Panc1 (cell line): ENCODE measurements at regions not wholly inside any gene's neighbourhood (a gene's known extent, or its start where the extent isn't known, plus 50 kb on each side); places are given as distances from the start of the nearest gene placed in this dataset.

Source experiments
- ATAC-seq: fragments of 200-7000 bp; cut with Tn5 transposase; 2 replicates; pipeline ENCODE4 v1.9.1; 2020; ENCODE audit warnings: mild to moderate bottlenecking, moderate library complexity
- BruUV-seq: library from RNA; stranded (reverse); fragments of 400-500 nt; replicated peaks from 2 replicates; lab custom pipeline; 2021; lab: Mats Ljungman, UMichigan
- CTCF ChIA-PET: fragments of 300-600 bp; sonication (Branson Sonifier 250); formaldehyde crosslinking; loops from one replicate; lab custom pipeline; 2022; ENCODE audit warnings: antibody characterized with exemption; lab: Charles Lee
- POLR2A ChIA-PET: fragments of 300-600 bp; sonication (Branson Sonifier 250); formaldehyde crosslinking; loops from one replicate; lab custom pipeline; 2022; ENCODE audit warnings: antibody characterized with exemption; lab: Charles Lee
- DNase-seq: peaks from one replicate; pipeline ENCODE4 v3.0.0-alpha.2; 2010; ENCODE audit warnings: low read depth, low spot score
- H3K27ac ChIP-seq: 2 replicates; pipeline ENCODE4 v1.5.1; 2011; ENCODE audit warnings: mild to moderate bottlenecking, low read length, inconsistent platforms
- H3K27me3 ChIP-seq: fragments of 200-500 bp; sonication (Bioruptor generic); 2 replicates; pipeline ENCODE4 v1.6.0; 2014; ENCODE audit warnings: low read length, inconsistent platforms; ENCODE audit not compliant: control insufficient read depth, insufficient read depth
- H3K36me3 ChIP-seq: fragments of 200-500 bp; sonication (Bioruptor generic); 2 replicates; pipeline ENCODE4 v1.5.1; 2014; ENCODE audit warnings: inconsistent platforms, mild to moderate bottlenecking, low read length, moderate library complexity; ENCODE audit not compliant: control insufficient read depth, insufficient read depth
- H3K4me1 ChIP-seq: 2 replicates; pipeline ENCODE4 v1.5.1; 2011; ENCODE audit warnings: inconsistent platforms, mild to moderate bottlenecking, low read length, moderate library complexity; ENCODE audit not compliant: control insufficient read depth, insufficient read depth
- H3K4me3 ChIP-seq, 2 experiments: 2 replicates each; pipeline ENCODE4 v1.5.1; 2011 to 2012; ENCODE audit warnings: low read depth in 2 of 2, low read length in 2 of 2, mild to moderate bottlenecking in 2 of 2, inconsistent platforms in 1 of 2, moderate library complexity in 1 of 2
- H3K9me3 ChIP-seq: fragments of 200-500 bp; sonication (Bioruptor generic); 2 replicates; pipeline ENCODE4 v1.5.1; 2014; ENCODE audit warnings: low read depth, mild to moderate bottlenecking, inconsistent platforms, low read length, moderate library complexity; ENCODE audit not compliant: control insufficient read depth, insufficient read depth
- POLR2AphosphoS5 ChIP-seq: IDR thresholded peaks from 2 replicates; pipeline ENCODE4 v1.6.1; 2012; ENCODE audit warnings: mild to moderate bottlenecking, low read depth, low read length, moderate library complexity
- SIN3A ChIP-seq: IDR thresholded peaks from 2 replicates; pipeline ENCODE4 v1.6.1; 2012; ENCODE audit warnings: low read depth, mild to moderate bottlenecking, low read length, moderate library complexity, borderline replicate concordance; ENCODE audit not compliant: insufficient read depth
- TCF7L2 ChIP-seq: IDR thresholded peaks from 2 replicates; pipeline ENCODE4 v1.6.1; 2011; ENCODE audit warnings: mild to moderate bottlenecking, low read depth, low read length, inconsistent platforms
- in situ Hi-C: cut with HindIII; loops from 2 replicates; pipeline ENCODE4 v1.10.0; 2016; ENCODE audit warnings: low sequenced_read_pairs, low pct_unique_long_range_greater_than_20kb
- intact Hi-C: fragments of 100-400 bp; cut with micrococcal nuclease; formaldehyde crosslinking; loops from one replicate; pipeline ENCODE4 v1.10.0; 2022; ENCODE audit not compliant: unreplicated experiment
- TF ChIP-seq, protein P1 (sequence below), 2 experiments: IDR thresholded peaks; 2 replicates each; pipeline ENCODE4 v1.6.1; 2011 to 2012; ENCODE audit warnings: low read depth in 2 of 2, control low read depth in 1 of 2, low read length in 1 of 2, mild to moderate bottlenecking in 1 of 2, moderate library complexity in 1 of 2; ENCODE audit not compliant: insufficient read depth in 1 of 2
- TF ChIP-seq, protein P2 (sequence below): fragments of 450-650 bp; IDR thresholded peaks from 2 replicates; pipeline ENCODE4 v1.5.1; 2017; ENCODE audit warnings: mild to moderate bottlenecking

DNA sequence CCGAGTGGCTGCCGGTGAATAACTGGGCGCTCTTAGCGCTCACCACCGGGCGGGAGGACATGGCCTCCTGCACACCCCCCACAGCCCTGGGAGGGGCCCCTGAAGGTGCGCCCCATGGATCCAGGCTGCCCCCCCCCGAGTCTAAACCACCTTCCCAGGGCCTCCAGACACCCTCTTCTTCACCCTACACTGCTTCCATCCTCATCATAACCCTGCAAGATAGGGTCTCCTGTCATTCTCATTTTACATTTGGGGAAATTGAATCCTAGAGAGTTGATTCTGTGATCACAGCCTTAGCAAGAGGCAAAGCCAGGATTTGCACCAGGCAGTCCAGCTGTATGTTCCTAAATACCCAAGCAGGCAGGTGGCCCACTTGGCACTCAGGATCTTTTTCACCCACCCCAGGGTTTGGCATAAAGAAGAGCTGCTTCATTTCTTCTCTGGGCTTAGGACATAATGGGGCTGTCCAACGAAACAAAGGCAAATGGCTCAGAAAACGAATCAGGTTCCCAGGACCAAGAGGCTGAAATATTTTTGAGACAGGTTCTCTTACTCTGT, 110.8 kb downstream of the PTPRS start:
- ChIA-PET CTCF (no interaction called here), POLR2A (no interaction called here)
- intact Hi-C loops, result no loop called here
- H3K4me1 ChIP-seq, result no peaks in the 10 kb centered on the region
- no peaks in the 10 kb centered on the region for H3K36me3 ChIP-seq
- in situ Hi-C loops, result no loop called here
- no peak overlapping the region for H3K4me3 ChIP-seq
- TF ChIP-seq TCF7L2 (no peak), SIN3A (no peak), POLR2AphosphoS5 (no peak)
- TF ChIP-seq, protein P1, sequence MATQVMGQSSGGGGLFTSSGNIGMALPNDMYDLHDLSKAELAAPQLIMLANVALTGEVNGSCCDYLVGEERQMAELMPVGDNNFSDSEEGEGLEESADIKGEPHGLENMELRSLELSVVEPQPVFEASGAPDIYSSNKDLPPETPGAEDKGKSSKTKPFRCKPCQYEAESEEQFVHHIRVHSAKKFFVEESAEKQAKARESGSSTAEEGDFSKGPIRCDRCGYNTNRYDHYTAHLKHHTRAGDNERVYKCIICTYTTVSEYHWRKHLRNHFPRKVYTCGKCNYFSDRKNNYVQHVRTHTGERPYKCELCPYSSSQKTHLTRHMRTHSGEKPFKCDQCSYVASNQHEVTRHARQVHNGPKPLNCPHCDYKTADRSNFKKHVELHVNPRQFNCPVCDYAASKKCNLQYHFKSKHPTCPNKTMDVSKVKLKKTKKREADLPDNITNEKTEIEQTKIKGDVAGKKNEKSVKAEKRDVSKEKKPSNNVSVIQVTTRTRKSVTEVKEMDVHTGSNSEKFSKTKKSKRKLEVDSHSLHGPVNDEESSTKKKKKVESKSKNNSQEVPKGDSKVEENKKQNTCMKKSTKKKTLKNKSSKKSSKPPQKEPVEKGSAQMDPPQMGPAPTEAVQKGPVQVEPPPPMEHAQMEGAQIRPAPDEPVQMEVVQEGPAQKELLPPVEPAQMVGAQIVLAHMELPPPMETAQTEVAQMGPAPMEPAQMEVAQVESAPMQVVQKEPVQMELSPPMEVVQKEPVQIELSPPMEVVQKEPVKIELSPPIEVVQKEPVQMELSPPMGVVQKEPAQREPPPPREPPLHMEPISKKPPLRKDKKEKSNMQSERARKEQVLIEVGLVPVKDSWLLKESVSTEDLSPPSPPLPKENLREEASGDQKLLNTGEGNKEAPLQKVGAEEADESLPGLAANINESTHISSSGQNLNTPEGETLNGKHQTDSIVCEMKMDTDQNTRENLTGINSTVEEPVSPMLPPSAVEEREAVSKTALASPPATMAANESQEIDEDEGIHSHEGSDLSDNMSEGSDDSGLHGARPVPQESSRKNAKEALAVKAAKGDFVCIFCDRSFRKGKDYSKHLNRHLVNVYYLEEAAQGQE (IDR thresholded peaks at IDR 0.05; ENCODE audit: insufficient read depth in 1 of 2, low read depth in 2 of 2, low read length in 1 of 2), result no peak
- TF ChIP-seq, protein P2, sequence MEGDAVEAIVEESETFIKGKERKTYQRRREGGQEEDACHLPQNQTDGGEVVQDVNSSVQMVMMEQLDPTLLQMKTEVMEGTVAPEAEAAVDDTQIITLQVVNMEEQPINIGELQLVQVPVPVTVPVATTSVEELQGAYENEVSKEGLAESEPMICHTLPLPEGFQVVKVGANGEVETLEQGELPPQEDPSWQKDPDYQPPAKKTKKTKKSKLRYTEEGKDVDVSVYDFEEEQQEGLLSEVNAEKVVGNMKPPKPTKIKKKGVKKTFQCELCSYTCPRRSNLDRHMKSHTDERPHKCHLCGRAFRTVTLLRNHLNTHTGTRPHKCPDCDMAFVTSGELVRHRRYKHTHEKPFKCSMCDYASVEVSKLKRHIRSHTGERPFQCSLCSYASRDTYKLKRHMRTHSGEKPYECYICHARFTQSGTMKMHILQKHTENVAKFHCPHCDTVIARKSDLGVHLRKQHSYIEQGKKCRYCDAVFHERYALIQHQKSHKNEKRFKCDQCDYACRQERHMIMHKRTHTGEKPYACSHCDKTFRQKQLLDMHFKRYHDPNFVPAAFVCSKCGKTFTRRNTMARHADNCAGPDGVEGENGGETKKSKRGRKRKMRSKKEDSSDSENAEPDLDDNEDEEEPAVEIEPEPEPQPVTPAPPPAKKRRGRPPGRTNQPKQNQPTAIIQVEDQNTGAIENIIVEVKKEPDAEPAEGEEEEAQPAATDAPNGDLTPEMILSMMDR, result no peak
- no peak for ATAC-seq
- no peaks in the 10 kb centered on the region for H3K27me3 ChIP-seq
- no peak overlapping the region for H3K27ac ChIP-seq
- BruUV-seq, result no TSS peak
- DNase-seq, result no peak
- no peaks in the 10 kb centered on the region for H3K9me3 ChIP-seq

DNA sequence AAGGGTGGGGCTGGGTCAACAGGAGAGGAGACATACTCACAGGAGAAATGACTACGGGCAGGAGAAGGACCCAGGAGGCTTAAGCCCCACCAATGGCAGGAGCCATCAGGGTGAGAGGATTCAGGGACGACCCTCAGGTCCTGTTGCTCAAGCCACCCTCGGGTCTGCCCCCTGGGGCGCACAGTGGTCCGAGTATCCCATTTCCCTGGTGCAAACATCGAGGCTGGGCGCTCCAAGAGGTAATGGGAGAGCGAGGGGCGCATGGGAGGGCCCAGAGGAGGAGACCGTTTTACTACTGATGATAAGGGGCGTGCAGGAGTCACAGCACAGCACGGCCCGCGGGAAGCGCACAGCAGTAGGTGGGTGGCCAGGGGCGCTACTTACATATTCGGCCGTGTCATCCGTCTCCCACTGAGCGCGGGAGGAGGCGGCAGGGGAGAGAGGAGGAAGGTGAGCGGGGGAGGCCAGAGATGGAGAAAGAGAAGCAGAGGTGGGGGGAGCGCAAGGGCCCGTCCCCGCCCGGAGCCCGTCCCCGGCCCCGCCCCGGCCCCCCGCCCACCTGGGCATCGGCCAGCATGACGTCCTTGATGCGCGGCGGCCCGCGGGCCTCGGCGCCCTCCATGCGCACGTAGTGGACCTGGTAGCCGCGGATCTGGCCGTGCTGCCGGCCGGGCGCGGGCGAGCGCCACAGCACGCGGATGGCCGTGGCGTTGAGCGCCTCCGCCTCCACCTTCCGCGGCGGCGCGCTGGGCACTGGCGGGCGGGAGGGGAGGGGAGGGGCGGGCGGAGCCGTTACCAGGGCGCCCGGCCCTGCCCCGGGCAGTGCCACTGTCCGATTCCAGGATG, 111.5 kb downstream of the PTPRS start:
- no TSS peak for BruUV-seq
- Histone ChIP-seq H3K4me3 (no peak overlapping the region), H3K36me3 (no peaks in the 10 kb centered on the region), H3K27ac (no peak overlapping the region), H3K27me3 (no peaks in the 10 kb centered on the region), H3K9me3 (no peaks in the 10 kb centered on the region), H3K4me1 (no peaks in the 10 kb centered on the region)
- POLR2A ChIA-PET, result no interaction called here
- intact Hi-C loops, result no loop called here
- no peak for ATAC-seq
- in situ Hi-C loops, result no loop called here
- DNase-seq, result no peak
- CTCF ChIA-PET, result no interaction called here
- TF ChIP-seq SIN3A, result no peak
- TF ChIP-seq, protein P2, result no peak
- TF ChIP-seq POLR2AphosphoS5, result no peak
- TF ChIP-seq, protein P1 (IDR thresholded peaks at IDR 0.05; ENCODE audit: insufficient read depth in 1 of 2, low read depth in 2 of 2, low read length in 1 of 2), result no peak
- no peak for TF ChIP-seq TCF7L2
